HG02840 (cell line): ENCODE measurements at regions not wholly inside any gene's neighbourhood (a gene's known extent, or its start where the extent isn't known, plus 50 kb on each side); places are given as distances from the start of the nearest gene placed in this dataset.

Source experiments
- ATAC-seq: cut with Tn5 transposase; IDR thresholded peaks from one replicate; pipeline ENCODE4 v1.9.1; 2021; ENCODE audit warnings: mild to moderate bottlenecking, moderate library complexity, moderate number of reproducible peaks; ENCODE audit not compliant: unreplicated experiment, low FRiP score

DNA sequence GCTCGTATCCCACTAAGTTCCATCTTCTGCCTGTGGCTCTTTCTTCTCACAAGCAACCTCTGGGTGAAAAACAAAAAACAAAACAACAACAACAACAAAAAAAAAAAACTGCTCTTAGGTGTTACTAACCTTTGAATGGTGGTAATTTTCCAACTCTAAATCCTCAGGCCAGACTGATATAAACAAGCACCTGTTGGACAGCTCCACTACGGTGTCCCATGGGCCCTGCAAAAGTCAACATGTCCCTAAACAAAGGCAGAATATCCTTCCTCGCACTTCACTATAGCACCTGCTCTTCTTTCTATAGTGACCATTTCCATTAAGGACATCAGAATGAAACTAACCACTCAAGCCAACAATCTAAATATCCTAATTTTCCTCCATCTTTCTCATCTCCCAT lies 54.6 kb upstream of the PARM1 start:
- ATAC-seq, result no peak

DNA sequence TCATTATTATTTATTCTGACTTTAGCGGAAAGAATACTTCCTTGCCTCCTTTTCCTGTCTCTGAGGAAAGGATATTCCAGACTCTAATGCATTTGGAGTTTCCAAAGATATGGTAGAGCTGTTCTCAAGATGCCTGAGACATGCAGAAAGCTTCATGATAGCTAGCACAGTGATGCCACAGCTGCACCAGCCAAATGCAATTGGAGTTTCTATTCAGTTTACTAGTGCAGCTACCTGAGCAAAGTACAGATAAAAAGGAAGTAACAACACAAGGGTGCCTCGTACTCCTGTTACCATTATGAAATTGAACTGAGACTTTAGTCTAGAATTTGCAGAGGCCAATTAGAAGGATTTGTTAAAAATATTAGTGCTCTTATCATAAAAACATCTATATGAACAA lies 57.5 kb upstream of the PARM1 start:
- ATAC-seq, result no peak

DNA sequence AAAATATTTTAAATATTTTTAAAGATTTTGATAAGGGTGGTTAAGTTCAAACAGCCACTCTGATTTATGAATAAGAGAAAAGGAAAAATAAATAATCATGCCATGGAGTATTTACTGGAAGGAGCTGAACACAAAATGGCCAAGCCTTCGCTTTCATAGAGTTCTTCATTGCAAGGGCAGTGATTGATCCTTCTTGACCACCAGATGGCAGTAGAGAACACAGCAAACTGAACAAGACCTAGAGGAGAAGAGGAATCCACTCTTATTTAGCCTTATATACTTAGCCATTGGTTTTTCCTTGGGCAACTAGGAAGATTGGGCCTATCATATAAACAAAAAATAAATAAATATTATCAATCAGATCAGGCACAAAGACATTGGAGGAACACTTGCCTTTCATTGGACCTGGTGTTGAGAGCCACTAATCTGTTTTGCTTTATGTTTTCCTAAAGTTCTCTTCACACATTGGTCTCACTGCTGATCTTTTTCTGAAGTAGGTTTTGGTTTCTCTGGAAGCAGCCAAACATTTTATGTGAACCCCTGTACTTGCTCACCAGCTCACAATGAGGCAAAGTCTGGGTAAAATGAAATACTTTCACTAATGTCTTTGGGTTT lies 58.1 kb upstream of the PARM1 start:
- peak; percentile 36 for ATAC-seq

DNA sequence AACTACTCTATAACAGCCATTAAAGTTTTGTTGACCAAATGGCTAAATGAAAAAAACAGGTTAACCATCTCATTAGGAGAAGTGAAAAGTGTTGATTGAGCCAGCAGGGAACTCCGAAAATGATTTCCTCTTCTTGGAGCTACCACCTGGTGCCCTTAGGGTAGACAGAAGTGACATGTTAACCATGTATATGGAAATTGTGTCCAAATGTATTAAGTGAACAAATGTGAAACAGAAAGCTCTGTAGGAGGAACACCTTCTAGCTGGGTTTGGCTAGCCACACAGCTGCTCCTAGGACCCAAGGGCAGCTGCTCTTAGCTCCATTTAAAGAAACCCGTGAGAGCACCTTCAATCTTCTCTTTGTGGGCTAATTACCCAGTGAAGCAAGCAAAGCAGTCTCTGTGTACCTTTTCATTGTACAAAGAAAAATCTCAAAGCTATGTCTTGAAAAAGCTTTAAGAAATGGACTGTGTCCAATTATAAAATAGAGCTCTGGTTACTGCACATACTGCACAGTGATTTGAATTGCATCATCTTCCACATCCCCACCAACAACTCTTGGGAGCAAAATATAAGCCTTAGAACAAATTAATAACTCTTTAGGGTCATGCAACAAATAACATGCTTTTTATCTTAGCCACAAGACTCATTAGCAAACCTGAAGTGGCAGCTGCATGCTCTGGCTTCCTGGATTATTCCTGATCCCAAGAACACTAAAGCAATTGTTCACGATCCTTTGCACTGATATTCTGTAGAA lies 59.2 kb upstream of the PARM1 start:
- ATAC-seq, result peak; percentile 97

DNA sequence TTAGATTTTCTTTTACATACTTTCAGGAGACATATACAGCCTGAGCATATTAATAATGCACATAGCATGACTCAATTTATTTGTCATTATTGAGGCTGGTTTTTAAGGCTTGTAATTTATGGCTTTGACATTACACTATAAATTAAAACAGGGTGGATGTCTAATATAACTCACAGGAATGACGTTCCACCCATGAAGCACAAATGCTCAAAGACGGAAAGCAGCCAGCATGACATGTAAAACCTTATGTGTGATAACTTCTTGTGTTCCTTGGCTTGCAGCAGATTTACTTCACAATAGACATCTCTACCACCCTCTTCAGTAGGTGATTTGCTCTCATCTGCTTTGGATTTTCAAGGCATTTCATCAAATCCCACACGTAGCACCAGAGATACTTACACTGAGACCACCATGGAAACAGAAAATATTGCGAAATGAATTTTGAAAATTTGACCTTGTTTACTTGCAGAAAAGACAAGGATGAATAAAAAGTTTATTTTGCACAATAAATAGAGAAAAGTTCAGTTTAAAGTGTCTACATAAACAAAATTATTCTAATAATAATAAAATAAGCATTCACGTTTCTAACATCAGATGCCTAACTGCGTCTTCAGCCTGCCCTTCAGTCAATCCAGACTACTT lies 64.7 kb upstream of the BTC start:
- ATAC-seq, result no peak

GRCh38 chr4:74855879-74856278 lies 61.6 kb upstream of the BTC start:
- ATAC-seq, result no peak

DNA sequence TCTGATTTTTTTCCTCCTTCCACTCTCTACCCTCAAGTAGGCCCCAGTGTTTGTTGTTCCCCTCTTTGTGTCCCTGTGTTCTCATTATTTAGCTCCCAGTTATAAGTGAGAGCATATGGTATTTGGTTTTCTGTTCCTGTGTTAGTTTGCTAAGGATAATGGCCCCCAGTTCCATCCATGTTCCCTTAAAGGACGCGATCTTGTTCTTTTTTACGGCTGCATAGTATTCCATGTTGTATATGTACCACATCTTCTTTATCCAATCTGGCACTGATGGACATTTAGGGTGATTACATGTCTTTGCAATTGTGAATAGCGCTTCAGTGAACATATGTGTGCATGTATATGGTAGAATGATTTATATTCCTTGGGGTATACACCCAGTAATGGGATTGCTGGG lies 54.5 kb upstream of the BTC start:
- ATAC-seq, result no peak

DNA sequence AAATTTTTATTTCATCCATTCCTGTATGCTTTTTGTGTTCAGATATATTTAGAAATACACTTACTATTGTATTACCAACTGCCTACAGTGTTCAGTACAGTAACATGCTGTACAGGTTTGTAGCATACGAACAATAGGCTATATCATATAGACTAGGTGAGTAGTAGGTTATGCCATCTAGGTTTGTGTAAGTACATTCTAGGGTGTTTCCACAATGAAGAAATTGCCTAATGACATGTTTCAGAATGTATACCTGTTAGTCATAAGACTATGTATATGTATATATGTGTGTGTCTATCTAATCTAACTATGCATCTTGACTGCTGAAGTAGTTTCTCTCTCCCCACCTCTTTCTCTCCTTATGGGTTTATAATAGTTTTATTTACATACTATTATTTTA lies 51.5 kb upstream of the BTC start:
- ATAC-seq, result no peak
